Thymus (tissue), 11 donors: ENCODE measurements at regions not wholly inside any gene's neighbourhood (a gene's known extent, or its start where the extent isn't known, plus 50 kb on each side); places are given as distances from the start of the nearest gene placed in this dataset.

Experiments used
- DNase-seq, 9 donors: peaks; one replicate each; pipeline ENCODE4 v3.0.0-alpha.2; 2013; ENCODE audit warnings: low spot score in 9 of 9, low read depth in 6 of 9, missing footprints in 1 of 9
- H3K27ac ChIP-seq, 2 donors: one replicate each; pipeline ENCODE4 v1.5.1; 2013; ENCODE audit warnings: control low read depth in 1 of 2, low read depth in 1 of 2, low read length in 1 of 2, mild to moderate bottlenecking in 1 of 2, moderate library complexity in 1 of 2
- H3K27me3 ChIP-seq, 2 donors: one replicate each; pipeline ENCODE4 v1.5.1; 2013; ENCODE audit warnings: low read length in 1 of 2; ENCODE audit not compliant: control insufficient read depth in 2 of 2, insufficient read depth in 1 of 2
- H3K36me3 ChIP-seq, 2 donors: one replicate each; pipeline ENCODE4 v1.5.1; 2013; ENCODE audit warnings: low read length in 1 of 2, mild to moderate bottlenecking in 1 of 2, moderate library complexity in 1 of 2; ENCODE audit not compliant: control insufficient read depth in 2 of 2, insufficient read depth in 2 of 2
- H3K4me1 ChIP-seq, 2 donors: one replicate each; pipeline ENCODE4 v1.5.1; 2013; ENCODE audit warnings: low read length in 2 of 2; ENCODE audit not compliant: control insufficient read depth in 2 of 2, insufficient read depth in 2 of 2
- H3K4me3 ChIP-seq, 2 donors: one replicate each; pipeline ENCODE4 v1.5.1; 2013; ENCODE audit warnings: low read length in 2 of 2, control low read depth in 1 of 2, mild to moderate bottlenecking in 1 of 2
- H3K9me3 ChIP-seq, 2 donors: one replicate each; pipeline ENCODE4 v1.5.1; 2013; ENCODE audit warnings: low read length in 1 of 2, mild to moderate bottlenecking in 1 of 2; ENCODE audit not compliant: control insufficient read depth in 2 of 2, insufficient read depth in 1 of 2
- WGBS: extraction: QIAGEN DNeasy Blood & Tissue Kit; methylation state at CpG from one replicate; pipeline ENCODE4 v1.1.7; 2013; 5-methylcytosine and 5-hydroxymethylcytosine counted together
- donor health status: healthy.

GRCh38 chr12:89799316-89799715, 90.7 kb upstream of the ATP2B1 start:
- no peak for DNase-seq
- H3K4me1 ChIP-seq, result no peaks in the 10 kb centered on the region
- H3K9me3 ChIP-seq, result no peaks in the 10 kb centered on the region
- no peak overlapping the region for H3K27ac ChIP-seq
- H3K27me3 ChIP-seq, result no peaks in the 10 kb centered on the region
- no peak overlapping the region for H3K4me3 ChIP-seq
- 96% methylated on average over 3 of the region's 3 CpGs for WGBS
- no peaks in the 10 kb centered on the region for H3K36me3 ChIP-seq

GRCh38 chr12:89797436-89797835, 88.8 kb upstream of the ATP2B1 start:
- WGBS, result 96% methylated on average over 2 of the region's 2 CpGs

DNA sequence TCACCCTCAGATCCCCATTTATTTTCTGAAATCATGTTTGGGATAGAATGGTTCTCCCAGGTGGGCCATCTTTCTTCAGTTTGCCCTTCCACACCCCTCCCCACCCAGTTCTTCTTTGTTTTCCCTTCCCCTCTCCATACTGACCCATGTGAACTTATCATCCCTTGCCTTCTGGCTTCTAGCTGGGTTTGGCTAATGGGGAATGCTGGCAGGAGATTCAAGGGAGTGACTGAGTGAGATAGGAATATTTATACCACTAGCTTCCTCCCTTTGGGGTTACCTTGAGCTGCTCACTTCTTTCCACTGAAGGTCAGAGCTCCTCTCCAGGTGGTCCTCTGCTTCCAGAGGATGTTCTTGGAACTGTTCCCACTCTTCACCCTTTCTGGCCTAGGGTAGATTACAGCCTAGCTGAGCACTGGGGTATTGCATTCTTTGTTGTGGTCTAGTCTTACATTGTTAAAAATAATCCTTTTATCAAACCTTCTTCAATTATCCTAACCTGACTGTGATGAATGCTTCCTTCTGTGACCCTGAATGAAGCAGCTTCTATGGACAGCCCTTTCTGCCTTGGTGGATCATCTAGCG, 88.3 kb upstream of the ATP2B1 start:
- H3K4me1 ChIP-seq, result no peaks in the 10 kb centered on the region
- H3K27me3 ChIP-seq, result no peaks in the 10 kb centered on the region
- WGBS, result 98% methylated on average over 1 of the region's 1 CpG
- no peaks in the 10 kb centered on the region for H3K36me3 ChIP-seq
- DNase-seq, result no peak
- no peak overlapping the region for H3K4me3 ChIP-seq
- H3K9me3 ChIP-seq, result no peaks in the 10 kb centered on the region
- H3K27ac ChIP-seq, result no peak overlapping the region

More at GRCh38 chr12:89797436-89797835, 88.8 kb upstream of the ATP2B1 start:
- no peak overlapping the region for H3K4me3 ChIP-seq
- DNase-seq, result no peak
- H3K4me1 ChIP-seq, result no peaks in the 10 kb centered on the region
- H3K36me3 ChIP-seq, result no peaks in the 10 kb centered on the region
- H3K27me3 ChIP-seq, result no peaks in the 10 kb centered on the region
- H3K27ac ChIP-seq, result no peak overlapping the region
- H3K9me3 ChIP-seq, result no peaks in the 10 kb centered on the region

DNA sequence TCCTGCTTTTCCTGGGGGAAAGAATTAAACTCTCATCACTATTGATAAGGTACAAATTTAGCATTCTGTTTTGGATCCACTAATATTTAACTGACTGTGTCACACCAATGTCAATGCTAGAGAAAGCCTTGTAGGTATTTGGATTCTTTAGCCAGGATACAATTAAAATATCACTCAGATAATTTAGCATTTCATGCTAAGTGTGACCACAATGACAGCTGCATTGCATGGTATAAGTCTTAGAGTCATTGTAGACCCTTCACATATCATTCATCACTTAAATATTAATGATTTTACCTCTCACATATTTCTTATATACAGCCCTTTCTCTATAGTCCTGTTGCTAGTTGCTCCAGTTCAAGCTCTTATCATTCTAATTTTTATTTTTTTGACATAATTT, 85.3 kb upstream of the ATP2B1 start:
- Histone ChIP-seq H3K4me1 (no peaks in the 10 kb centered on the region), H3K36me3 (no peaks in the 10 kb centered on the region), H3K27me3 (no peaks in the 10 kb centered on the region), H3K4me3 (no peak overlapping the region), H3K27ac (no peak overlapping the region), H3K9me3 (no peaks in the 10 kb centered on the region)
- no peak for DNase-seq

GRCh38 chr12:89791286-89791685, 82.6 kb upstream of the ATP2B1 start:
- H3K27ac ChIP-seq, result no peak overlapping the region
- no peak overlapping the region for H3K4me3 ChIP-seq
- H3K9me3 ChIP-seq, result peaks cover 0 to 6% of the 10 kb centered on the region in 2 donors
- 96% methylated on average over 2 of the region's 2 CpGs for WGBS
- H3K27me3 ChIP-seq, result no peaks in the 10 kb centered on the region
- no peak for DNase-seq
- H3K36me3 ChIP-seq, result no peaks in the 10 kb centered on the region
- no peaks in the 10 kb centered on the region for H3K4me1 ChIP-seq

DNA sequence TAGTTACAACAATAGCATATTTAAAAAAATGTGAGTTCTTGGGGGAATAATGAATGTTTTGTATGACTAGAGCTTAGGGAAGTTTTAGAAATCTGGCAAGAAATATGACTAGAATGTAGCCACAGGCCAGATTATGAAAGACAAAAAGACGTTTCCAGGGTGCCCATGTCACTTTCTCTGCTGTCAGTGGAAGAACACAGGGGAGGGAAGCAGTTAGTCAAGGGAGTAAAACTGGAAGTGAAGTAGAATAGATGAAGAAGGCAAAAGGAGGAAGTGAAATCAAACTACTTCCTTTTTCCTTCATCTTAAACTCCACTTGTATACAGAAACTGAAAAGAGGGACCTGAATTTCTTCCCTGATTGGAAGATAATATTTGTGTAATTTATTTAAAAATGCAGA, 81.2 kb upstream of the ATP2B1 start:
- peak in 1 of 9 donors; percentile 25 for DNase-seq
- Histone ChIP-seq H3K27ac (no peak overlapping the region), H3K4me1 (no peaks in the 10 kb centered on the region), H3K36me3 (no peaks in the 10 kb centered on the region), H3K9me3 (peaks cover 0 to 9% of the 10 kb centered on the region in 2 donors), H3K4me3 (no peak overlapping the region), H3K27me3 (no peaks in the 10 kb centered on the region)
- 67% methylated on average over 1 of the region's 1 CpG for WGBS

DNA sequence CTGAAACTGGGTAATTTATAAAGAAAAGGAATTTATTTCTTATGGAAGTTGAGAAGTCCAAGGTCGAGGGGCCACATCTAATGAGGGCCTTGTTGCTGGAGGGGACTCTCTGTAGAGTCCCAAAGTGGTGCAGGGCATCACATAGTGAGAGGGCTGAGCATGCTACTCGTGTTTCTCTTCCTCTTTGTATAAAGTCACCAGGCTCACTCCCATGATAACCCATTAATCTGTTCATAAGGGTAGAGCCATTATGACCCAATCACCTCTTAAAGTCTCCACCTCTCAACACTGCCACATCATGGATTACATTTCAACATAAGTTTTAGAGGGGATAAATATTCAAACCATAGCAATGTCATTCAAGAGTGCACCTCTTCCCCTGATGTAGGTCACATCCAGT, 79.1 kb upstream of the ATP2B1 start:
- no peaks in the 10 kb centered on the region for H3K27me3 ChIP-seq
- H3K9me3 ChIP-seq, result peaks cover 0 to 9% of the 10 kb centered on the region in 2 donors
- no peaks in the 10 kb centered on the region for H3K36me3 ChIP-seq
- 90% methylated on average over 2 of the region's 2 CpGs for WGBS
- DNase-seq, result no peak
- no peaks in the 10 kb centered on the region for H3K4me1 ChIP-seq
- H3K27ac ChIP-seq, result no peak overlapping the region
- no peak overlapping the region for H3K4me3 ChIP-seq

DNA sequence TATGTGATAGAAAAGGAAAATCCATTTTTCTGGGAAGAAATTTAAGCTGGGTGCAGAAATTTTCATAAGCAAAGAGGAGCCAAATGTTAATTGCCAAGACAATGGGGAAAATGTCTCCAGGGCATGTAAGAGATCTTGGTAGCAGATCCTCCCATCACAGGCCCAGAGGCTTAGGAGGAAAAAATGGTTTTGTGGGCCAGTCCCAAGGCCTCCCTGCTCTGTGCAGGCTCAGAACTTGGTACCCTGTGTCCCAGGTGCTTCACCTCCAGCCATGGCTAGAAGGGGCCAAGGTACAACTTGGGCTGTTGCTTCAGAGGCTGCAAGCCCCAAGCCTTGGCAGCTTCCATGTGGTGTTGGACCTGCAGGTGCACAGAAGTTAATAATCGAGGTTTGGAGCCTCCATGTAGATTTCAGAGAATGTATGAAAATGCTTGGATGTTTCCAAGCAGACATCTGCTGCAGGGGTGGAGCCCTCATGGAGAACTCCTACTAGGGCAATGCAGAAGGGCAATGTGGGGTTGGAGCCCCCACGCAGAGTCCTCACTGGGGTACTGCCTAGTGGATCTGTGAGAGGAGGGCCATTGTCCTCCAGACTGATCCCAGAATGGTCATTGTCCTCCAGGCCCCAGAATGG, 77.7 kb upstream of the ATP2B1 start:
- no peaks in the 10 kb centered on the region for H3K36me3 ChIP-seq
- WGBS, result 97% methylated on average over 2 of the region's 2 CpGs
- H3K27ac ChIP-seq, result no peak overlapping the region
- no peaks in the 10 kb centered on the region for H3K4me1 ChIP-seq
- H3K4me3 ChIP-seq, result no peak overlapping the region
- H3K27me3 ChIP-seq, result no peaks in the 10 kb centered on the region
- peaks cover 0 to 9% of the 10 kb centered on the region in 2 donors for H3K9me3 ChIP-seq
- no peak for DNase-seq

- DNase-seq, result no peak
- WGBS, result 64% methylated on average over 3 of the region's 3 CpGs
- no peaks in the 10 kb centered on the region for H3K4me1 ChIP-seq
- no peaks in the 10 kb centered on the region for H3K27me3 ChIP-seq
- H3K36me3 ChIP-seq, result no peaks in the 10 kb centered on the region
- H3K4me3 ChIP-seq, result no peak overlapping the region
- peaks cover 0 to 9% of the 10 kb centered on the region in 2 donors for H3K9me3 ChIP-seq
- no peak overlapping the region for H3K27ac ChIP-seq
Measured at GRCh38 chr12:89783359-89784060, 74.9 kb upstream of the ATP2B1 start.
